Activated T-helper 9 cell treated with anti-CD3 and anti-CD28 coated beads, Interleukin-2, amount 50 U/mL, for 16 hours (primary cell): ENCODE measurements at regions not wholly inside any gene's neighbourhood (a gene's known extent, or its start where the extent isn't known, plus 50 kb on each side); places are given as distances from the start of the nearest gene placed in this dataset.
"Not testable (repeated sequence)": the region's sequence is repeated elsewhere in the genome, so short reads cannot be mapped to it uniquely, and the experiment has no call there.

Experiments
- DNase-seq: peaks from one replicate; pipeline ENCODE4 v3.0.0-alpha.2; 2020; ENCODE audit warnings: low read depth

DNA sequence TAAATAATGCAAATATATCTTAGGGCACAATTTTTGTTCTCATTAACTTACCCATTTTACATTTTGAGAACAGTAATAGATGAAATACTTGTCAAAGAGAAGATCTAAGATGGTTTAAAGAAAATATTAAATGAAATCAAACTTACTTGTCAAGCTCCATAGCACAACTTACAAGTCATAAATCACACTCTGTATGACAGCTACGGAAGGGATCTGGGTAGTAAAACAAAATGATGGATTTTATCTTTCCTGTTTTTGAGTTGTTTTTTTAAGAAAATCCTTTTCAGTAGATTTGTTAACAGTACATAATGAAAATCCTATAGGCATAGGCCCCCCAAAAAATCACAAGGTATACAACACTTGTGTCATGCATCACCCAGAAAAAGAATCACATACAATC is 84.4 kb upstream of the ANTXRL start:
- DNase-seq: not testable (repeated sequence)

- DNase-seq: not testable (repeated sequence)
Measured at GRCh38 chr10:46204482-46205102, 82.2 kb upstream of the ANTXRL start.

DNA sequence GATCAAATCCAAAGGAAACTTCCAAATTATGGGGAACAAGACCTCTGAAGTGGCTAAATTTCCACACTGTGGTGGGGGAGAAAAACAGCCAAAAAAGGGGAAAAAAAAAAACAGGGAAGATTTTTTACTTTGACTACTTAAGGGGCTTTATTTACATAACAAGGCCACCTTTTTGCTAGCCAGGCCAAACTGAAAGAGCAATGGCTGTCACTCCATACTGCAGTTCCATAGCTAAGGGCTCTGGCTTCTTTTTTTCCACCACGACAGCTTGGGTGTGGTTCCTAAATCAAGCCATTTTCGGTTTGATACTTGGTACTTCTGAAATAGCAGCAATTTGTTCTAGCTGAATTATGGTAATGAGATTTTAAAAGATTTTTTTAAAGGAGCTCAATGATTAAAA is 76.4 kb upstream of the ANTXRL start:
- not testable (repeated sequence) for DNase-seq

DNA sequence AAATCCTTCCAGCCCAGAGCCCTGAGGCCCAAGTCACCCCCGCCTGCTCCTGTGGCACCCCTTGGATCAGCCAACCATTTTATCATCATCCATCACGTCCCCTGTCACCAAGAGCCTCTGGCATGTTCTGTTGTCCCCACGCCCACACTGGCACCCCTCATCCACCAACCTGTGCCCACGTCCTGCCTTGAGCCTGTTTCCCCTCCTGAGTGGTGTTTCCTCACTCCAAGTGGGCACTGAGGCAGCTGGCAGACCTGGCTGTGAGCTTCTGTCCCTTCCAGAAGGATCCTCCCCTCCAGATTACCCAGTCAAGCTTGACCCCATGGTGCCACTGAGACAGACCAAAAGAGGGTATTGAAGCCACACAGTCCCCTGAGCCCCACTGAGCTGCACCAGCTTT is 71.4 kb upstream of the ANTXRL start:
- DNase-seq: no peak

GRCh38 chr10:46216003-46216634 is 70.7 kb upstream of the ANTXRL start:
- DNase-seq: no peak

GRCh38 chr10:46216836-46217751 is 69.7 kb upstream of the ANTXRL start:
- no peak for DNase-seq

GRCh38 chr10:46217752-46218453 is 68.9 kb upstream of the ANTXRL start:
- DNase-seq: no peak

DNA sequence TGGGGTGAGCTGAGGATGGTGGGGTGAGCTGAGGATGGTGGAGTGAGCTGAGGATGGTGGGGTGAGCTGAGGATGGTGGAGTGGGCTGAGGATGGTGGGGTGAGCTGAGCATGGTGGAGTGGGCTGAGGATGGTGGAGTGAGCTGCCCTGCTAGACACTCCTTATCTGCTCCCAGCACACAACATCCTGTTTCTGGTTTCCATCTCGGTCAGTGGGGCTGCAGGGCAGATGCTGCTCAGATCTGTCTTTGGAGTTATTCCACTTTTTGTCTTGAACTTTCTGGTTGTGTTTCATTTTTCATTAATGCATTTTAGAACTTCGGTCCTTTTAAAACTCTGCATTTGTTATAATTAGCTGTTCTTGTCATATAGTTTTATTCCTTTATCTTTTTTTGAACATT is 67.9 kb upstream of the ANTXRL start:
- DNase-seq: no peak

DNA sequence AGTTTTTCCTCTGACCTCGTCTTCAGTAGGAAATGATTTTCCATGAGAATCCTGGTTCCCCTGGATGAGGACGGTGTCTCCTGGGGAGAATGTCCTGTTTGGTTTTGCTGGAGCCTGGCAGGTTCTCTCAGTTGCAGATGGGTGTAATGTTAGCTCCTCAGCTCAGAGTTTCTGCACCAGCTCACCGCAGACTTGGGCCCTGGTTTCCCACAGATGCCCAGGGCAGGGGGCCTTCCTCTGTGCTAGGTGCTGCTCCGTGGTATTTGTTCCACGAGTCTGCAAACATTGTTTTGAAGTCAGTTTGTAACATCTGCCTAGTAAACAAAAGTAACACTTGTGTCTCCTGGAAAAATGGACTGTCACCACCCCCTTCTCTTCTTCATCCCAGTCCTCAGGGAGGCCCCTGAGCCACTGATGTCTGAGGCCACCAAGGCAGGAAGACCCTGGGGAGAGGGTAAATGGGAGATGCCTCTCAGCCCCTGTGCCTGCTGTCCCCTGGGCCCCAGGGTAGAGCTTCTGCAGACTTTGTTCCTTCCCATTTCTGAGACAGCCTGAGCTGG is 67.3 kb upstream of the ANTXRL start:
- not testable (repeated sequence) for DNase-seq

DNA sequence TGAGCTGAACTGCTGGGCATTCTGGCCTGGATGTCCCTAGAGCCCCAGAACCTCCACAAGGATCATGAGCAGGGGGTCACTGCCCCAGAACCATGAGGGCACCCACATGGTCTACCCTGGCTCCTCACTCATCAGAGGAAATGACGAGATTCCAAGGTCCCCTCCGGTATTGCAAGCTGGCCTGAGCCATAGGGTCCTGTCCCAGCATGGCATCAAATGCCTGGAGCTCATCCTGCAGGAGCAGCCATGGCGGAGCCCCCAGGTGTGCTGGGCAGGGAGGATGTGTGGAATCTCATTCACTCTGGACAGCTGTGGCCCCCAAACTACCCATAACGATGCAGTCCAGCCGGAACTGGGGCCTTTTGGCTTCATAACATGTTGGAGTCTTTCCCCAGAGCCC is 66.6 kb upstream of the ANTXRL start:
- no peak for DNase-seq

- DNase-seq: no peak
Measured at GRCh38 chr10:46220872-46221538, 65.8 kb upstream of the ANTXRL start.

- no peak for DNase-seq
Measured at GRCh38 chr10:46222364-46222935, 64.3 kb upstream of the ANTXRL start.

GRCh38 chr10:46223064-46223480 is 63.7 kb upstream of the ANTXRL start:
- DNase-seq: no peak

DNA sequence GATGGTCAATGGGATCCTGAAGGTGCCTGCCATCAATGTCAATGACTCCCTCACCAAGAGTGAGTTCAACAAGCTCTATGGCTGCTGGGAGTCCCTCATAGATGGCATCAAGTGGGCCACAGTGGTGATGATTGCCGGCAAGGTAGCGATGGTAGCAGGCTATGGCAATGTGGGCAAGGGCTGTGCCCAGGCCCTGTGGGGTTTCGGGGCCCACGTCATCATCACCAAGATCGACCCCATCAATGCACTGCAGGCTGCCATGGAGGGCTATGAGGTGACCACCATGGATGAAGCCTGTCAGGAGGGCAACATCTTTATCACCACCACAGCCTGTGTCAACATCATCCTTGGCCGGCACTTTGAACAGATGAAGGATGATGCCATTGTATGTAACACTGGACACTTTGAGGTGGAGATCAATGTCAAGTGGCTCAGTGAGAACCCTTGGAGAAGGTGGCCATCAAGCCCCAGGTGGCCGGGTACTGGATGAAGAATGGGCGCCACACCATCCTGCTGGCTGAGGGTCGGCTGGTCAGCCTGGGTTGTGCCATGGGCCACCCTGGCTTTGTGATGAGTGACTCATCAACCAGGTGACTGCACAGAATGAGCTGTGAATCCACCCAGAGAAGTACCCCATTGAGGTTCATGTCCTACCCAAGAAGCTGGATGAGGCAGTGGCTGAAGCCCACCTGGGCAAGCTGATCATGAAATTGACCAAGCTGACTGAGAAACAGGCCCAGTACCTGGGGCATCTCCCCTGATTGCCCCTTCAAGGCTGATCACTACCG is 63.0 kb upstream of the ANTXRL start:
- DNase-seq: no peak

DNA sequence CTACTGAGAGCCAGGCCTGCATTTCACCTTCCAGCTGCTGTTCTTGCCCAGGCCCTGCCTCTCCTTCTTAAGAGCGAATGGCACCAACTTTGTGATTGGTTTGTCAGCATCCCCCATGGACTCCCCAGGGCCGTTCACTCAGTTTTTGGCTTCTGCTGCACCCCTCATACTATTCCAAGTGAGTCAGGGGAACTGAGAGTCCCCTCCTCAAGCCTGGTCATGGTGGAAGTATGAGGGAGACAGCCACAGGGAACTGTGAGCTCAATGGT is 62.4 kb upstream of the ANTXRL start:
- no peak for DNase-seq

GRCh38 chr10:46225597-46225996 is 61.2 kb upstream of the ANTXRL start:
- DNase-seq: no peak

GRCh38 chr10:46226232-46226631 is 60.6 kb upstream of the ANTXRL start:
- DNase-seq: no peak

- no peak for DNase-seq
Measured at GRCh38 chr10:46226900-46227558, 59.8 kb upstream of the ANTXRL start.

- DNase-seq: no peak
Measured at GRCh38 chr10:46227571-46227935, 59.2 kb upstream of the ANTXRL start.

GRCh38 chr10:46227936-46228562 is 58.7 kb upstream of the ANTXRL start:
- no peak for DNase-seq
